ENCODE measurements at regions not wholly inside any gene's neighbourhood (a gene's known extent, or its start where the extent isn't known, plus 50 kb on each side); places are given as distances from the start of the nearest gene placed in this dataset.

GRCh38 chr5:4868140-4868735 lies 271.9 kb upstream of the ADAMTS16 start:
- H3K36me3 ChIP-seq (ENCODE audit: low read depth), result no peaks in the 10 kb centered on the region
- H3K27ac ChIP-seq (ENCODE audit: poor library complexity, severe bottlenecking), result no peak overlapping the region
- DNase-seq (ENCODE audit: low spot score) (no peak), ATAC-seq (ENCODE audit: low read depth) (peak; percentile 66)
- H3K9me3 ChIP-seq (ENCODE audit: severe bottlenecking), result no peaks in the 10 kb centered on the region
- peaks cover 22% of the 10 kb centered on the region for H3K27me3 ChIP-seq (ENCODE audit: insufficient read depth, poor library complexity, severe bottlenecking)
- H3K4me3 ChIP-seq (ENCODE audit: severe bottlenecking), result no peak overlapping the region
- TF ChIP-seq CTCF (IDR thresholded peaks at IDR 0.05; ENCODE audit: poor library complexity, severe bottlenecking), result peak; percentile 87
- no peaks in the 10 kb centered on the region for H3K4me1 ChIP-seq (ENCODE audit: insufficient read depth, poor library complexity, severe bottlenecking)

- no peak for DNase-seq (ENCODE audit: low spot score)
- Histone ChIP-seq H3K36me3 (ENCODE audit: low read depth) (no peaks in the 10 kb centered on the region), H3K9me3 (ENCODE audit: severe bottlenecking) (no peaks in the 10 kb centered on the region), H3K4me3 (ENCODE audit: severe bottlenecking) (no peak overlapping the region), H3K27me3 (ENCODE audit: insufficient read depth, poor library complexity, severe bottlenecking) (peaks cover 26% of the 10 kb centered on the region), H3K4me1 (ENCODE audit: insufficient read depth, poor library complexity, severe bottlenecking) (no peaks in the 10 kb centered on the region), H3K27ac (ENCODE audit: poor library complexity, severe bottlenecking) (no peak overlapping the region)
- ATAC-seq (ENCODE audit: low read depth), result no peak
- no peak for TF ChIP-seq CTCF (IDR thresholded peaks at IDR 0.05; ENCODE audit: poor library complexity, severe bottlenecking)
These were observed 266.5 kb upstream of the ADAMTS16 start for GRCh38 chr5:4873652-4874051.

DNA sequence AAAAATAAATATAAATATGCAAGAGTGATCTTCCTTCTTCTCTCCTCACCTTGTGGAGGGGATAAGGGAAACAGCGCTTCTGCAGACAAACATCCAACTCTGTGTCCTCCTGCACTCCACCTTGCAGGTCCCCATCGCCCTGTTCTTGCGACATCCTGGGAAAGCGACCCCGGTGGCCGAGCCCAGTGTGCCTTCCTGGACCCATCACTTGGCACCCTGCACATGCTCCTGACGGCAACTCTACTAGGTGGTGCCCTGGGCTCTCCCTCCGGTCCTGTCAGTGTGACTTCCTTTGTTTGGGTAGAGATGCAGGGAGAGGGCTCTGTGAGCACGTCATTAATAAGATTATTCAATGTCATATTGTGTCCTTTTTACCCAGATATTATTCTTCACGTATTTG lies 266.0 kb upstream of the ADAMTS16 start:
- peaks cover 26% of the 10 kb centered on the region for H3K27me3 ChIP-seq (ENCODE audit: insufficient read depth, poor library complexity, severe bottlenecking)
- no peaks in the 10 kb centered on the region for H3K36me3 ChIP-seq (ENCODE audit: low read depth)
- no peak overlapping the region for H3K27ac ChIP-seq (ENCODE audit: poor library complexity, severe bottlenecking)
- H3K9me3 ChIP-seq (ENCODE audit: severe bottlenecking), result no peaks in the 10 kb centered on the region
- H3K4me3 ChIP-seq (ENCODE audit: severe bottlenecking), result no peak overlapping the region
- DNase-seq (ENCODE audit: low spot score) (no peak), ATAC-seq (ENCODE audit: low read depth) (no peak)
- H3K4me1 ChIP-seq (ENCODE audit: insufficient read depth, poor library complexity, severe bottlenecking), result no peaks in the 10 kb centered on the region
- no peak for TF ChIP-seq CTCF (IDR thresholded peaks at IDR 0.05; ENCODE audit: poor library complexity, severe bottlenecking)

DNA sequence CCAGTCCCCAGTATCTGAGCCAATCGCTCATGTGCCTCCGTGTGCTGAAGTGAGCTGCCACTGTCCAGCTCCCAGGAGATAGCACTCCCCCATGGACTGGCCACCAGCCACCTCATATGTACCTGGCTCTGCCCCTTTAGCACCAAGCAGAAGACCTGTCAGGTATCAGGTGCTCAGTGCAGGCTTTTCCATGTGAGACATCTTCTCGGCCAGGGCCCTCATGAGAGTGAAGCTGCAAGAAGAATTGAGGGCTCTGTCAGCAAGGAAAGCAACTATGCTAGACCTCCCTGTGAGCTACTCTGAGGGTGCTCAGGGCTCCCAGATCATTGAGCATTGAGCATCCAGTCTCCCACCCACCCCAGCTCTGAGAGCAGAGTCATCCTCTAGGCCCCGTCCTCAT lies 264.2 kb upstream of the ADAMTS16 start:
- no peak for DNase-seq (ENCODE audit: low spot score)
- H3K4me1 ChIP-seq (ENCODE audit: insufficient read depth, poor library complexity, severe bottlenecking), result no peaks in the 10 kb centered on the region
- no peak overlapping the region for H3K4me3 ChIP-seq (ENCODE audit: severe bottlenecking)
- no peak overlapping the region for H3K27ac ChIP-seq (ENCODE audit: poor library complexity, severe bottlenecking)
- no peak for TF ChIP-seq CTCF (IDR thresholded peaks at IDR 0.05; ENCODE audit: poor library complexity, severe bottlenecking)
- peaks cover 22% of the 10 kb centered on the region for H3K27me3 ChIP-seq (ENCODE audit: insufficient read depth, poor library complexity, severe bottlenecking)
- no peaks in the 10 kb centered on the region for H3K36me3 ChIP-seq (ENCODE audit: low read depth)
- H3K9me3 ChIP-seq (ENCODE audit: severe bottlenecking), result no peaks in the 10 kb centered on the region
- ATAC-seq (ENCODE audit: low read depth), result no peak

GRCh38 chr5:4876804-4877203 lies 263.3 kb upstream of the ADAMTS16 start:
- no peak for TF ChIP-seq CTCF (IDR thresholded peaks at IDR 0.05; ENCODE audit: poor library complexity, severe bottlenecking)
- Histone ChIP-seq H3K9me3 (ENCODE audit: severe bottlenecking) (no peaks in the 10 kb centered on the region), H3K27ac (ENCODE audit: poor library complexity, severe bottlenecking) (no peak overlapping the region), H3K27me3 (ENCODE audit: insufficient read depth, poor library complexity, severe bottlenecking) (peaks cover 18% of the 10 kb centered on the region), H3K36me3 (ENCODE audit: low read depth) (no peaks in the 10 kb centered on the region), H3K4me1 (ENCODE audit: insufficient read depth, poor library complexity, severe bottlenecking) (no peaks in the 10 kb centered on the region), H3K4me3 (ENCODE audit: severe bottlenecking) (no peak overlapping the region)
- no peak for ATAC-seq (ENCODE audit: low read depth)
- no peak for DNase-seq (ENCODE audit: low spot score)
